Islet of Langerhans (tissue), 1 donor: ENCODE measurements at regions not wholly inside any gene's neighbourhood (a gene's known extent, or its start where the extent isn't known, plus 50 kb on each side); places are given as distances from the start of the nearest gene placed in this dataset.

Source experiments
- FAIRE-seq: peaks from one replicate; lab custom pipeline; 2011; peaks lifted over from hg19 to GRCh38; lab: Jason Lieb, UNC

- no peak for FAIRE-seq
Observed at GRCh38 chr10:43970018-43970698, 321.5 kb upstream of the ZNF32 start.

DNA sequence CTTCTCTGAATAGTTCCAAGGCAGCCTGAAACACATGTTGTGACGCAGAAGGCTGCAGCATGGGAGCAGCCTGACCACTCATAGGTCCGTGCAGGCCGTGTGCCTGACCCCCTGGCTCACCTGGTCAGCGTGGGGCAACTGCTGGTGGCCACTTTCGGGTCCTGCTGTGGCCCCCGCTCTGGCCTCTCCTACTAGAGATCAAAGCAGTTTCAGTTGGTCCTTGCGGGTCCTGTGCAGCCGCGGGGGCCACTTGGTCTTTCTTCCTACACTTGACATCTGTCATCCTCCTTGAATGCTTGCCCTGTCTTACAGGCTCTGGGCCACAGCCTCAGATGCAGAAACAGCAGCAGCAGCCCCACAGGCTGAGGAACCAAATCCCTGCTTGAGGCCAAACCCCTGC, 320.8 kb upstream of the ZNF32 start:
- no peak for FAIRE-seq

- FAIRE-seq = no peak
Observed at GRCh38 chr10:43968961-43969360, 320.3 kb upstream of the ZNF32 start.

GRCh38 chr10:43968076-43968475, 319.4 kb upstream of the ZNF32 start:
- FAIRE-seq = no peak

DNA sequence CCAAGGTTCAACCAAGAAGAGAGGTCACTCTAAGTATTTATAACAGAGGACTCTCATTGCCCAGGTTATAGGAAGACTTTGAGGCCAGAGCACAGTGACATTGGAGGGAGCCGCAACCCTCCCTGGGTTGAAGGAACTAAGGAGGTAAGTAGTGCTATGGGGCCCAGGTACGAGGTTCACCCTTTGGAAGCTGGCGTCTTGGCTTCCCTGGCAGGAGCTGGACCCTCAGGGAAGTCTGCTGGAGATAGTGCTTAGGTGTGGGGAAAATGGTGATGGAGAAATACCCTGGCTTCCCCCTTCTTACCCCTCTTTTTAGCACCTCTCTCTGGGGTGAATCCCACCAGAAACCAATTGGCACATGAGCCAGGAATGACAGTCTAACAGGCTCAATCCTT, 317.9 kb upstream of the ZNF32 start:
- FAIRE-seq = no peak

DNA sequence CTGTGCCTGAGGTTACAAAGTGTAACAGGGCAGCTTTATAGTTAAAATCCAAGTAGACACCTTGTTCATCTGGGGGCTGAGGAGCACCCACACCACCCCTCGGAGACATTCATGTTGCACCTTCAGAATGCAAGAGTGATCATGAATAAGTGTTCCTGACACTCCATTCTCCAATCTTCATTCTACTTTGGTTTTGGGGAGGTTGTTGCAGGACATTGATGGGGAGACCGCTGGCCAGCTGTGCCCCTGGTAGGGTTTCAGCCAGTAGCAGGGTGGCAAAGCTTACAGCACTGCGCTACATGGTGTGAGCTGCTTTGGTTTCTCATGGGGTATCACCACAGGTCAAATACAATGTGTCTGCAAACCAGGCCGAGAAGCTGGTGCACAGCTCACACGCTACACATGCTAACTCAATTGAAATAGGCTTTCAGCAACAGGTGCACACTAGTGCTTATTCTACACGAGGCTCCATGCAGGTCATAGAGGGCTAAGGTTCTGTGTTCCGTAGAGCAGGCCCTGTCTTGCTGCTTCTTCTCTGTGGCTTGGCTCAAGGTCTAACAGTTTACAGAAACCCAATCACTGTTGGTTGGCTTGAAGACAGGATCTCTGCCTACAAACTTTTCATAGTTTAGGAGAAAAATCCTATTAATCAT, 317.4 kb upstream of the ZNF32 start:
- no peak for FAIRE-seq

GRCh38 chr10:43965033-43965917, 316.6 kb upstream of the ZNF32 start:
- FAIRE-seq = no peak

DNA sequence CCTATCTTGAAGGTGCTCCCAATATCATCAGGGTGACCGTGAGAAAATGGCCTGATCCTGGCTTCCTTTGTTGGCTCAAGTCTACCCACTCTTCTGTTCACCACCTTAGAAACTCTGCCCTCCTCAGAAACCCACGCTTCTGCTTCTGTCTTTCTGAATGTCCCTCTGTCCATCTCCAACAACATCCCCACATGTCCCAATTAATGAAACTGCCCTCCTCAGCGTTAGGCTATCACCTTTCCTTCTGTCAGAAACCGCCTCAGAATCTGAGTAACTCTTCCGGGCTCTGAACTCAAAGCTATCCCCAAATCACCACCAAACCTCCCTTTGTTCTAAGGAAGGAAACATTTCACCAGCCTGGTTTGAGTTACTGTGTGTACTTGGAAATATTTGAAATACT, 315.8 kb upstream of the ZNF32 start:
- FAIRE-seq = no peak

GRCh38 chr10:43963793-43964425, 315.2 kb upstream of the ZNF32 start:
- no peak for FAIRE-seq

DNA sequence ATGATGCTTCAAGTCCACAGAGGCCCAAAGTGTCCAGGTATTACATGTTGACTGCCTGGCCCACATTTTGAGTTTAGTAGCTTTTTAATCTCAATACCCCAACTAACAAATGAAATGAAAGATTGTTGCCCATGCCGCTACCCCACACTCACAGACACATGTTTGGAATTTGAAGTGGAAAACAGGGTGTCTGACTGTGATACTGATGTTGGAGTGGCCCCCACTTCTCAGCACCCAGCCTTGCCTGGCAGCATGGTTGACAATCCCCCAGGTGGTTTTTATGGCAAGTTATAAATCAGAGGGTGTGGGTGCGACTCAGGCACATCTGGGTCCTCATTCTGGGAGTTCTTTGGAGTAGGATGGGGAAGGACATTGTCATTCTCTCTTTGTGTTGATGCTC, 314.7 kb upstream of the ZNF32 start:
- no peak for FAIRE-seq

DNA sequence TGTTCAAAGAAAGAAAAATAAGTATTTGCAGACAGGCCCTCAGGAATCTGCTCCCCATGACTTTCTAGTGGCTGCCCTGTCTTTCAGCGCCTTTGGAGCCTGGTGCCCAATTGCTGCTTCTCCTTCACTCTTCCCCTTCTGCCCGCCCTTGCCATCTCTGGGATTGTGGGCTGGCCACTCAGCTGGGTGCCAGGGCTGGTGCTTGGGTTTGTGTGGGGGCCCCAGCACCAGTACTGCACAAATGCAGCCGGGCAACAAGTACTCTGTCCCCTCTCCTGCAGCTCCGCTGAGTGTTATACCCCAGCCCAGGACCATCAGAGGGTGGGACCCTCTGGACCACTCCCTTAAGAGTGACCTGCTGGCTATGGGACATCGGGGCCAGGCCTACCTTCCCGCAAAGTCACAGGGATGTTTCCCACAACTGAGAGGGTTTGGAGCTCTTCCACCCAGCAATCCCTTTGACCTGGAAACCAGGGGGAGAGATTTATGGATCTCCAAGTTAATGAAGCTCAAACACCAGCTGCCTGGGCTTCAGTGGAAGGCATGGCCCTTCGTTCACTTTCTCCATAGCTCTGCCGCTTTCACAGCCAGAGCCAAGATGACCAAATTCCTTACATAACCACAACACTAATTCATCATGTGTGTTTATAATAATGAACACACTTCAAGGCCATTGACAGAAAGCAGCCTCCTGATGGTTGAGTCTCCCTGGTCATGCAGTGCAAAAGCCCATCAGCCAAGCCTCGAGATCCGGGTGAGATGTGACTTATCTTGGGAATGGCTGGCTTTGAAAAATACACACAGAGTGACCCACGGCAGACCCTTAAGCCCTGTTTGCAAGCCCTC, 313.9 kb upstream of the ZNF32 start:
- FAIRE-seq = no peak

DNA sequence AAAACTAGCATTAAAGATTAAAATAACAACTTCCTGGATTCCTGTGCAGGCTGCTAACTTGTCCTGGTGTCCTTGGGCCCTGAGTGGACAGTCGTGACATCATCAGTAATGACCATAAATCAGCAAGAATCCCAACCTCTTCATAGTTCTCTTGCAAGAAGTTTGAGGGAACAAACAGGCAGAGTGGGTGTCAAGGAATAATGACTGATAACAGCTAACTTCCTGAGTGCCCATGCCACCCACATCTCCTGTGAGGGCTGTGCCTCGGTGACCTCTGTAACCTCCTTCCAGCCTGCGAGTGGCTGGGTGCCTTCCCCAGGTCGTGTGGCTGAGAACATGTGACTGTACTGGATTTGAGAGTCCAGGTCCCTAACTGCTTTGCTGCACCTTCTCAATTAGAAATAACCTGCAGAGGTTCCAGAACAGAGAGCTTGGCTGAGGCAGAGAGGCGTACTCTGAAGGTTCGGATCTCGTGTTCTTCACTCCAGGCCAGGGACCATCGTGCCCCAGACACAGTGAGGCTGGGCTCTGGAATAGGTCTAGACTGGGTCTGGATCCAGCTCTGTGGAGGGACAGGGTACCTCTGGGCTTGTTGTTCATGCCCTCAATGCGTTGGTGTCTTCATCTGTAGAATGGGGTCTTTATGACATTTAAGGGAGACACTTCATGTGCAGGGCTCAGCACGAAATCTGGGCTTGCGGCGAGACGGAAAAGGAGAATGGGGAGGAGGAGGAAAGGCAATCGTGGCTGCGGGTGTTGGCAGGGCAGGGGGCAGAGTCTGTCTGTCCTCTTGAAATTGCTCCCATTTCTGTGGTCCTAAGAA, 313.1 kb upstream of the ZNF32 start:
- FAIRE-seq = no peak

GRCh38 chr10:43960981-43961380, 312.3 kb upstream of the ZNF32 start:
- FAIRE-seq = no peak

GRCh38 chr10:43960477-43960876, 311.8 kb upstream of the ZNF32 start:
- no peak for FAIRE-seq

DNA sequence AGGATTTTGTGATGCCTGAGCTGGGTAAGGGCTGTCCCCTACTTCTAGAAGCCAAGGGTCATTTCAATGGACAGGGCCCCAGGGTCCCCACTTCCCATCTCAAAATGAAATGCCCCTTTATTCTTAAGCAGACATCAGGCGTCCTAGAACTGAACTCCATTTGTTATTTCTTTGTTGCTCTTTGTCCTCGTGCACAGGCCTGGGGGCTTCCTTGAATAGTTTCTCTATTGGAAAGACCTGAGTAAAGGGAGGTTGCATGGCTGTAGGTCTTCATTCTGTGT, 311.4 kb upstream of the ZNF32 start:
- no peak for FAIRE-seq

- FAIRE-seq = no peak
Observed at GRCh38 chr10:43959364-43960134, 310.9 kb upstream of the ZNF32 start.

DNA sequence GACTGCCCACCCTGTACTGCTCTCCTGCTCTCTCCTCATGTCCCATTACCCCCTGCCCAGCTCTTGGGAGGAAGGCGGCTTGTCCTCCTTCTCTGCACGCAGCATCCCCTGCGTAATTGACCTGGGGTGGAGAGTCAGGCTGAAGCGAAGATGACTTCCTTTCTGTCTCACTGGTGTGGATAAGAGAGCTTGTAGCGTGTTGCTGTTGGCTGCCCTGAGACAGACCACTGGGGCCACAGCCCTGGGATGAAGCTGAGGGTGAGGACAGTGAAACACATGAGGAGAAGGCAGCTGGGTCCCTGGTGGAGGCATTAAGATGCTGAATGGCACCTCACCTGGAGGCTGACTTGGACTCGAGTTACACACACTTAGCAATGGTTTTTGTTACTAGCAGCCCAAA, 310.3 kb upstream of the ZNF32 start:
- FAIRE-seq = no peak

DNA sequence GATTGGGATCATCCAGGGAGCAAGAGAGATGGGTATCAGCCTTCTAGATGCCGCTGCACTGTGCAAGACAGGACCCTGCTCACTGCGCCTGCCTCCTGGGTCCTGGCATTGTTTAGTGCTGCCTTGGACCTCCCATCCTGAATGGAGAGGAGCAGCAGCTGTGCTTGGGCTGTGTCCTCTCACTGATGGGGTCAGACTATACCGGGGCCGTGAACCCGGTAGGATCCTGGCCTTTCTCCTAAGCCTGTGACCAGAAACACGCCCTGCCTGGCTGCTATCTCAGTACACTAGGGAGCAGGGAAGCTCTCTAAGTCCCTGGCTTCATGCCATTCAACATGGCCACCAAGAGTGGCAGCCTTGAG, 309.4 kb upstream of the ZNF32 start:
- FAIRE-seq = no peak

DNA sequence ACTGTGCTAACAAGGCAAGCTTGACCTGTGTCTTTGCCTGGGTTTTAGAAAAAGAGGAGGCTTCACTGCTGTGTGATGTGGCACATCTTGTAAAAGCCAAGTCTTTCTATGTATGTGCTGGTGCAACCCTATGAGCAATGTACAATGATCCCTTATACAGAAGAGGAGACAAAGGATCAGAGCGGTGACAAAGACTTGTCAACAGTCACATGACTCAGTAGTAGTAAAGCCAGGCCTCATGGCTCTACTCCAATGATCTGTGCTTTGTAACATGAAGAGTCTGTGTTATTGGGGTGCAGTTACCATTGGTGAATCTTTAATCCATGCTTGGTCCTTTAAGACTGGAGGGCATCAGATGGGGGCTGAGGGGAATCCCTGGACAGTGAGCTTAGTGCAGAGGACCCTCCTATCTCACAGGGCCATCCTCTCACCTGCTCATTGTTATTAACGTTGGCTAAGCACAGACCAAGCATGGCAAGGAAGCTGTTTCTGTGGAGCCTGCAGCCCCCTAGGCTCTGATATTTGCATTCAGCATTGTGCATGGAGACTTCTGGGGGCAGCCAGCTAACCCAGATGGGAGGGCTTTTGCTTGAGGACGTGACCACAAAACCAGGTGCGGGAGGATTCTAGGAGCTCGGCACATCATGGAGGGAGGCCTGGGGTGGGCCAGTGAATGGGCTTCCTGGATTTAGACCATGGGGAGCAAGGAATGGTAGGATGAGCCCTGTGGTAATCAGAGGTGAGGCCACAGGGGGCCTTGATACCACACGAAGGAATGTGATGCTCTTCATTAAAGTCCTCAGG, 308.8 kb upstream of the ZNF32 start:
- FAIRE-seq = no peak

GRCh38 chr10:43955978-43956377, 307.3 kb upstream of the ZNF32 start:
- no peak for FAIRE-seq
